ENCODE measurements at regions not wholly inside any gene's neighbourhood (a gene's known extent, or its start where the extent isn't known, plus 50 kb on each side); places are given as distances from the start of the nearest gene placed in this dataset.

DNA sequence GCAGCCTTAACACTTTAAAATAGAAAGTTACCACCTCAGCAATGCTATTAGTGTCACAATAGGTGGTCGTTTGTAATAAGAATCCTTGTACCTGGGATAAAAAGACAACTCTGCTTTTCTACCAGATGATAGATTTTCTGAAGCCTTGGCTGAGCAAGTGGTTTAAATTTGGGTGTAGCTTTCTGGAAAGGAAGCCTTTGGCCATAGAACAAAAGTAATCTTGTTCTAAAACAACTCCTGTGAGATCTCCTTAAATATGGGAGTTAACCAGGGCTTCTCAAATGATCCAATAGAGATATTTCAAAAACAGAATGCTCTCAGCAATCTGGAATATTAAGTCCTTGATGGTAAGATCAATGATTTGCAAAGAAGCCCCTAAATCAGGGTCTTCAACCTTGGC, 261.6 kb downstream of the ZNF516 start:
- no peak for TF ChIP-seq CTCF (IDR thresholded peaks at IDR 0.05; ENCODE audit: borderline replicate concordance, insufficient read depth, low read depth, low read length)
- H3K4me3 ChIP-seq (ENCODE audit: low read depth, low read length): no peak overlapping the region

- no peak overlapping the region for H3K4me3 ChIP-seq (ENCODE audit: low read depth, low read length)
- no peak for TF ChIP-seq CTCF (IDR thresholded peaks at IDR 0.05; ENCODE audit: borderline replicate concordance, insufficient read depth, low read depth, low read length)
These were observed 262.3 kb downstream of the ZNF516 start for GRCh38 chr18:76232779-76233178.

GRCh38 chr18:76232010-76232409, 263.0 kb downstream of the ZNF516 start:
- H3K4me3 ChIP-seq (ENCODE audit: low read depth, low read length): no peak overlapping the region
- no peak for TF ChIP-seq CTCF (IDR thresholded peaks at IDR 0.05; ENCODE audit: borderline replicate concordance, insufficient read depth, low read depth, low read length)

DNA sequence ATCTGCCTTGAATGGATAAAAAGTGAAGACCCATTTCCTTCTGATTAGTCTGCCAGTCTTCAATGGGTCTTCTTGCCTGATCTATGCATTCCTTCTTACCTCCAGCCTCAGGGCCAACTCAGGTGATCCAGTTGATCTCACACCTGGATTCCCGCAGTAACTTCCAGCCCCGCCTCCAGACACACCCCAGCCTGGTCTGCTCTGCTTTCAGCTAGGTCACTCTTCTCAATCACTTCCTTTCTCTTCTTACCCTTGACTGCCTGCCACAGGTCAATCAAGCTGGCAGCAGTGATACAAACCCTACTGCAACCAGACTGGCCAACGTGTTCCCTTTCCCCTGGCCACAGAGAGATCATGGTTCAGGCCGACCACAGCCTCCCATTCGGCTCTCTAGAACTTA, 263.6 kb downstream of the ZNF516 start:
- no peak for TF ChIP-seq CTCF (IDR thresholded peaks at IDR 0.05; ENCODE audit: borderline replicate concordance, insufficient read depth, low read depth, low read length)
- no peak overlapping the region for H3K4me3 ChIP-seq (ENCODE audit: low read depth, low read length)

GRCh38 chr18:76230791-76231190, 264.3 kb downstream of the ZNF516 start:
- H3K4me3 ChIP-seq (ENCODE audit: low read depth, low read length): no peak overlapping the region
- no peak for TF ChIP-seq CTCF (IDR thresholded peaks at IDR 0.05; ENCODE audit: borderline replicate concordance, insufficient read depth, low read depth, low read length)

- H3K4me3 ChIP-seq (ENCODE audit: low read depth, low read length): no peak overlapping the region
- no peak for TF ChIP-seq CTCF (IDR thresholded peaks at IDR 0.05; ENCODE audit: borderline replicate concordance, insufficient read depth, low read depth, low read length)
These were observed 266.3 kb downstream of the ZNF516 start for GRCh38 chr18:76228716-76229115.

DNA sequence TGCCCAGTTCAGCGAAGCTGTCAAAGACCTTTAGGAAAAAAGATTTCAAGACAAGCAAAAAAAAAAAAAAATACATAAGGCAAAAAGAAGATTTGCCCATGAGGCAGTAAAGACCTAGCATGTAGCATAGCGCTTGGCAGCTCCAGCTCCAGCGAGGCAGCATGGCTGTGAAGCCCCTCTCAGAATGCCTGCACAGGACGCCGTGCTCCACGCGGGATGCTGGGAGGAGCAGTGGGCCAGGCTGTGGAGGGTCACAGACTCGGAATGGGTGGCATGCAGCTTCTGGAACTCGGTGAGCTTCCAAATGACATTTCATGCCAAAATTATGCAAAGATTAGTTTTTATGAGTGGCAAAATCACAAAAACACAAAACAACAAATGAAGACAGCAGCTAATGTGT, 267.3 kb downstream of the ZNF516 start:
- no peak for TF ChIP-seq CTCF (IDR thresholded peaks at IDR 0.05; ENCODE audit: borderline replicate concordance, insufficient read depth, low read depth, low read length)
- no peak overlapping the region for H3K4me3 ChIP-seq (ENCODE audit: low read depth, low read length)

All from GM12875 (cell line).